Activated effector memory CD4-positive, alpha-beta T cell treated with anti-CD3 and anti-CD28 coated beads, Interleukin-2, amount 50 U/mL, for 16 hours (primary cell): ENCODE measurements at regions not wholly inside any gene's neighbourhood (a gene's known extent, or its start where the extent isn't known, plus 50 kb on each side); places are given as distances from the start of the nearest gene placed in this dataset.

Experiments
- DNase-seq: peaks from one replicate; pipeline ENCODE4 v3.0.0-alpha.2; 2020

DNA sequence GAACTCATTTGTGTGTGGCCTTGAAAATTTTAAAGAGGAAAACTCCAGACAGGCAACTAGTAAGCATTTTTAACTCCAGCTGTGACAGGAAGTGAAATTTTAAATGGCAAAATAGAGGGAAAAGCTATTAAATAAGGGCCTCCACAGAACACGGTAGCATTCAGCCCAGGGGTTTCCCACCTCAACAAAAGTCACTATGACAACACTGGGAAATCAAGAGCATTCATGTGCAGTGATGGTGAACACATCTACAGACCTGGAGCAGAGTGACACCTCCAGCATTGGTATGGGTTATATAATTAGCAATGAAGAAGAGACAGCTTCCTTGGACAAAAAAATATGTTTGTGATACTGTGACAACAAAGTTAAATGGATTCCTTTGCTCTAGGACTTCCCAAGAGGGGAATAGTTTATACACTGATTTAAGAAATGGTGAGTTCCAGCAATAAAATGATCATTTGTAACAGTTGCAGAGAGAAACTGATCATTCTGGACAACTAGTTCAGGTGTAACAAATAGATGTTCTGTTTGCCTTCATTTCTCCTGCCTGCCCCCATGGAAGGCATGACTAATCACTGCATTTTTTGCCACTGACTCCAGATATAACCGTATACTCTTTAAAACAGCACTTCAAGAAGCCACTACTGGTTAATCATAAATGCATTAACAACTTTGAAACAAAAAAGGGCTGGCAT is 93.3 kb upstream of the SLC44A1 start:
- DNase-seq = no peak

DNA sequence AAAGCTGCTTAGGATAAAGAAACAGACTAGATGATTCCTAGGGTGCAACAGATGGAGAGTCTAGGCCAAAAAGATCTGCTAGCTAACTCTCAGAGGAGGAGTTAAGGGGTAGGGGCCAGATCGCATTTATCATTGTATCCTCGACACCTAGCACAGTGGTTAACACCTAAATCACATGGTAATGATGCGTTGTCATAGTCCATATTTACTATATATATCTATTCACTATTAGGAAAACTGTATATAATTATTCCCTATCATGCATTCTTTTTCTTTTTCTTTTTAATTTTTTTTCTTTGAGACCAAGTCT is 92.8 kb upstream of the SLC44A1 start:
- no peak for DNase-seq

DNA sequence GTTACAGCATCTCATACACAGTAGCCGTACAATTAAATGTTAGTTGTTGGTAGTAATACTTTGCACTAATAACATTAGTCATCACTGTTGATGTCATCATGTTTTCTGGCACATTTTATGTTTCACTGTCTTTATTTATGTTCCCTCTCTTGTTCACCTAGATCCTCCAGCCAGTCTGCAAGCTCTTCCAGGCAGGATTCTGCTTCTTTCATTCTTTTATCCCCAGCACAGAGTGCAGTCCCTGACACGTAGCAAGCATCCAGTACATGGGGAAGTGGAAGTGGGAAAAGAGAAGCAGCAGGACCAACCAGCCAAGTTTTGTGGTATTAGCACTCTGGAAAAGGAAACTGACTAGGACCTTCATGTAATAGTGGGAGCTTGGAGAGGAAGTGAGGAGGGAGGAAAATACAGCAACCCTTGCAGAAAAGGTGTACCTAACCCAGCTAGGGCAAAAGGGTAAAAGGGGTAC is 89.7 kb upstream of the SLC44A1 start:
- no peak for DNase-seq

DNA sequence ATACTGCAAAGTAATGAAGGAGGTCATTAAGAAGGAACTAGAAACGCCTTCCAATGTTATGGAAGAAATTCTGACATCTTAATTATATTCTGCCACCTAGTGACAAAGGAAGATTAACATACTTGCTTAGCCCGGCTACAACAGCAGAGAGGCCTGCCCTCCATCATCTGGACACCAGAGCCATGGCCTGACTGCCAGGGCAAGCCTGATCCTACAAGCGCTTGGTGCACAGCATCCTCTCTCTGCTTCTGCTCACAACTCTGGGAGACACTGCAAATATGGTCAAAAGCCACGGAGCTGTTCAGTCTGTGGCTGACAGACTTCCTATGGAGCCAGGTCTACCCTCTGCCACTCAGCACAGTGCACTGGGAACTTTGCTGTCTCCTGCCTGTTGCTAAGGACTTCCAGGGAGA is 87.3 kb upstream of the SLC44A1 start:
- no peak for DNase-seq

DNA sequence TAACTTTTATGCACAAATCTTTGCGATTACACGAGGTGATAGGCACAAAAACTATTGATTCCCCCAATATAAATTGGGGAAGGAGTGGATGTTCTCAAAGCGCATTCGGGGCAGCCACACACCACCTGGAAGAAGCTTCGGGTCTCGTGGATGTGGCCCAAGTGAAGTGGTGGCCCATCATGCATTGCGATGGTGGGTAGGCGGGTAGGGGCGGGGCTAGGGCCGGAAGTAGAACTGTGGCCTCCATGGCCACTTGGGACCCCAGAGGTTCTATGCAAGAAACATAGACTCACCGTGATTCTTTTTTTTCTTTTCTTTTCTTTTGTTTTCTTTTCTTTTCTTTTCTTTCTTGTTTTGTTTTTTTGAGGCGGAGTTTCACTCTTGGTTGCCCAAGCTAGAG is 86.4 kb upstream of the SLC44A1 start:
- no peak for DNase-seq

DNA sequence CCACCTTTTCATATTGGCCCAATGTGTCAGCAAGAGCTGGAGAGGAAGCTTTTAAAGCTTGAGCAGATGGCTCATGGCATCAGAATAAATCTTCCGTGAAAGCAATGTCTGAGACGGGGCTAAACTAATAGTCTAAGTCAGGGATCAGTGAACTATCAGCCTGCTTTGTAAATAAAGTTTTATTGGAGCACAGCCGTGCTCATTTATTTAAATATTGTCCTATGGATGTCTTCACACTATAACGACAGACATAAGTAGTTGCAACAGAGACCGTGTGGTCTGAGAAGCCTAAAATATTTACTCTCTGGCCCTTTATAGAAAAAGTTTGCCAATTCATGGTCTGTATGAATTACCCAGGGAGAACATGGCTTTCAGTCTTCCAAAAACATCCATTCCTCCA is 85.6 kb upstream of the SLC44A1 start:
- no peak for DNase-seq

DNA sequence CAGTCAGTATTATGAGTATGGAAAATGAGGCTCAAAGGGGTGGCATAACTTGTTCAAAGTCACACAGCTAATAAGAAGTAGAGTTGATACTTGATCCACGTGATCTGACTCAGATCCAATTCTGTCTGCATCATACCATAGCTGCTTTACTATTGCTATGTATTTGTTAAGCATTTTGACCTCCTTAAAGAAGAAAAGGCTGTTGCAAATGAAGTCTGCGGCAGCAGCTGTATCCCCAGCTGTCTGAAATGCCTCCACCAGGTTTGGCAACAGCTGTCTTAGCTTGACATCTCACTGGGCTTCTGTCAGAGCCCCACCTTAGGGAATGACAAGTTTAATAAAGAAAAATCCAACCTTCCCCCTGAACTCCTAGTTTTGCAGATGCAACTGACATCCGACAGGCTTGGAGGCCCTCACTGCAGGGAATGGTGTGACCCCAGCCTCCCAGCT is 75.6 kb upstream of the SLC44A1 start:
- DNase-seq = no peak

DNA sequence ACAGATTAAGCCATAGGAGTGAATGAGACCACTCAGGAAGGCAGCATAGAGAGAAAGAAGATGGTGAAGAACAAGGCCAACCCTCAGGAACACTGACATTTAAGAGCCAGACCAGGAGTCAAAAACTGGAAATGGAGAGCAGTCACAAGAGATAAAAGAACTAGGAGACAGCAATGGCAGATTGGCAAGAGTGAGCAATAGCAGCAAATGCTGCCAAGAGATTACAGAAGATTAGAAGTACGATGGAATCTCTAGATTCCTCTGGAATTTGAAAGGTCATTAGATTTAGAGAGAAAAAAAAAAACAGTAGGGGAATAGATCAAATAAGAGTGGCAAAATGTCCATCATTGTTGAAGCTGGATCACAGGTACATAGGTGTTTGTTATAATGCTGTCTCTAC is 73.4 kb upstream of the SLC44A1 start:
- no peak for DNase-seq

DNA sequence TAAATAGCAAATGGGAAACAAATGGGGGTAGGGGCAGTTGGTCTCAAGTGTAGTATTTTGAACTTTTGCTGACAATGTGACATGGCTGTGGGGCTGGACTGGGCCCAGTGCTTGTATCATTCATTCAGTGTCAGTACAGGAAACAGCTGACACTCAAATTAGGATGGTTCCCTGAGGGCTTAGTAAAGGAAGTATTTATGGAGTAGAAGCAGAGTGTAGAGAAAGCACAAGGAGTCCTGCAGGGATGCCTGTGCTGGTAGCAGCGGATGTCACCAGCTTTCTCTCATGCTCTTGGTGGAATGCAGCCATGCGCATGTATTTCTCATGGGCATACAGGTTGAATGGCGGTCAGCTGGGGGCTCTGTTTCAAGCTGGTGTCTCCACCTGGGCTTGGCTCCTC is 72.9 kb upstream of the SLC44A1 start:
- DNase-seq = no peak

DNA sequence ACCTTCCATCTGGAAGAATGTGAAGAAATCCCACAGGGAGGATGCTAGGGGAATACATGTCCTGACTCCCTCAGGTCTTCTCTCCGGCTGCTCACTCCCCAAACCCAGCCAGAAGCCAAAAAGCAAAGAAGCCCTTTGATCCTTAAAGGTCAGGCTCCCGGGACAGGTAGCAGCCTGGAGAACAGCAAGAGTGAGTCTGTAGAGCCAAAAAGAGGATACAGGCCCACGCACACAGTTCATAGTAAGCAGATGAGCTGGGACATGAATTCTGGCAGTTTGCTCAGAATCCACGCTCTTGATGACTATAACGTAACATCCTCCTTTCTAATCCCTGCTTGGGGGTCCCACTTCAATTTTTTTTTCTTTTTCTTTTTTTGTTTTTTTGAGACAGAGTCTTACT is 72.0 kb upstream of the SLC44A1 start:
- no peak for DNase-seq

DNA sequence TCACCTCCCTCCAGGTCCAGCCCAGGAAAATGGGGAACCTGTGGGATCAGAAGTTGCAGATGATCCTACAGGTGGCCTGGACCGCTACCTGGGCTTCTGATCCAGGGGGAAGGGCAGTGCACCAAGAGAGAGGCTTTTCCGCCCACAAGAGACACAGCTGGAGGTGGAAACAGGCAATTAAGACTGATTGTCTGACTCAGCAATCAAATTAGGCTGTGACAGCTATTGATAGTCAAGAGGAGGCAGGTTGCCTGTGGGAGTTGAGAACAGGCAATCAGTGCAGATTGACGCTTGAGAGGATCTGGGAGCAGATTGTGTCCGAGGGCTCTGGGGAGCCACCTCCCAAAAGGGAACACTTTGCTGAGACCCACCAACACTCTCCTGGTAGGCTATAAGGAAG is 71.1 kb upstream of the SLC44A1 start:
- DNase-seq = no peak

DNA sequence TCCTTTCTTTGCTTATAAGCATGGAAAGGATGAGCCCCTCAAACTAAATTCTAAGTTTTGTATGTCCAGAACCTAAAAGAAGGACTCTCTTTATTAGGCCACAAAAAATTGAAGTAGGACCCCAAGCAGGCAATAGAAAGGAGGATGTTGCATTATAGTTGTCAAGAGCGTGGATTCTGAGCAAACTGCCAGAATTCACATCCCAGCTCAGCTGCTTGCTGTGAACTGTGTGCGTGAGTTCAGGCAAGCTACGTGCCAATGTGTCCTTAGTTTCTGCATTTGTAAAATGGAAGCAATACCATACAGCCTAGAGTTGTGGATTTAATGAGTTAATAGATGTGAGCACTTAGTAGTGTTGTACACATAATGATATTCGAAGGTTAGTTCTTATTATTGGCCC is 70.6 kb upstream of the SLC44A1 start:
- no peak for DNase-seq

DNA sequence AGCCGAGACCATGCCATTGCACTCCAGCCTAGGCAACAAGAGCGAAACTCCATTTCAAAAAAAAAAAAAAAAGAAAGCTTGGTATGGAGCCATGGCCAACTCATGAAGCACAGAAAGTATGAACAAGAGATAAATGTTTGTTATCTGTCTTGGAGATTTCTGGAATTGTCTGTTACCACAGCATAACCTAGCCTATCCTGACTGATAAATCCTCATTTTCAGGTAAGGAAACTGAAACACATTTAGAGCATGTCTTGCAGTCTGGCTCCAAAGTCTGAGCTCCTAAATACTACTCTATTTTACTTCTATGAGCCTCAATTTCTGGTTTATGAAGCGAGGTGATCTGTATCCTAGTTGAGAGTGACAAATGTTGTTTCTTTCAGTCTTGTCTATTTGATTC is 68.3 kb upstream of the SLC44A1 start:
- no peak for DNase-seq

DNA sequence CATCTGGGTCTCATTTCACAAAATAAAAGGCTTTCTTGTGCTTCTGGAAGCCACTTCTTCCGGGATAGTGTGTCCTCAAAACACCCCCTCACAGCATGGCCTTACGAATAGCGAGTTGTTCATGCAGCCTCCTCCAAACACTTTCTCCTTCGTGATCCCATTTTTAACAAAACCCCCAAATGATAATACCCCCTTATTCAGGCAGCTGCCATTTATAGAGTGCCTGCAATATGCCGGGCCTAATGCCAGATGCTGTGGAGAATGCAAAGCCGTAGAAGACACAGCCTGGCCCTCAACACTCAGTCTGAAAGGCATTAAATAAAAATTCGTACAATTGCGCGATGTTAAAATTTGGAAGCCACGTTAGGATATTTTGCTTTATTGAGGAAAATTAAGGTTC is 66.4 kb upstream of the SLC44A1 start:
- no peak for DNase-seq

DNA sequence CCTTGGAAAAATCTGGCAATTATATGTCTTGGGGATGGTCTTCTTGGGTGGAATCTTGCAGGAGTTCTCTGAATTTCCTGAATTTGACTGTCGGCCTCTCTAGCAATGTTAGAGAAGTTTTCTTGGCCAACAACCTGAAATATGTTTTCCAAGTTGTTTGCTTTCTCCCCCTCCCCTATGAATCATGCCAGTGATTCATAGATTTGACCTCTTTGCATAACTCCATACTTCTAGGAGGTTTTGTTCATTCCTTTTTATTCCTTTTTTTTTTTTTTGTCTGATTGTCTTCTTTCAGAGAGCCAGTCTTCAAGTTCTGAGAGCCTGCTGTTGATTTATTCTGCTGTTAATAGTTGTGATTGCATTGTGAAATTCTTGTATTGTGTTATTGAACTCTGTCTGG is 56.7 kb upstream of the SLC44A1 start:
- DNase-seq = no peak

DNA sequence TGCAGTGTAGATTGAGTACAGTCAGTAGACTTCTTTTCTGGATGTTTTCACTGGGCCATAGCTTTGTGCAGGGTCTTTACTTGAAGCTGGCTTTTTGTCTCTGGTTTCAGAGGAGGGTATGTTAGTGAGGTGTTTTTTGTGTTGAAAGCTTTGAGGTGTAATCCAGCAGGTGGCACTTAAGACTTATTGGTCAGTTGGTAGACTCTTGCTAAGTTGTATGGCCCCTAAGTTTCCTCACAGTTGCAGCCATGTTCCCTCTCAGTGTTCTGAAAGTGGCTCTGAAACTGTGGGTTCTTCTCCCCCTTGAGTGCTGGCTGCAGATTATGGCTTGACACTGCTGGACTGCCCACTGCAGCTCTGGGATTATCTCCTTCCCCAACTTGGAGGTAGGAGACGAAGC is 55.7 kb upstream of the SLC44A1 start:
- no peak for DNase-seq

DNA sequence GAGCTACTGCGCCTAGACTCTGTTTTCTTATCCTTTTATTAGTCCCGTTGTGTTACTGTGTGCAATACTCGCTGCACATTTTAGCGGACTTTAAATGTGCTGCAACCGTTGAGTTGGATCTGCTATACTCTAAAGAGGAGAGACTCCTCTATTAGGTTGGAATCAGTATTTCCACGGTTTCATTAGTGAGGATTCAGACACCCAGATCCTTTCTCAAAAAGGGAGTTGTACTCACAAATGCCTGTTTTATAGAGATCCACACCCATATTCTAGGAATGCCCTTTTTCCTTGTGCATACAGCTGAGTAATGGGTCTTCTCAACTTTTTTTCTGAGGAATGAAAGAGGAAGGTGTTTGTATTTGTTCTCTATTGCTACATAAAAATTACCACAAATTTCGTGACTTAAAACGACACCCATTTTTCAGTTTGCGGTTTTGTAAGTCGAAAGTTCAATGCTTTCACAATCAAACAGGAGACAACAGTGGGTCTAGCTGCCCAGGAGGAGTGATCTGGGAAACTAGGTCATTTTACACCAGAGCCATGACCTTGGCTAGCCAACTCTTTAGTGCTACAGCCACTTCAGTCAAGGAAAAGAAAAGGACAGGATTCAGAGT is 52.8 kb upstream of the SLC44A1 start:
- no peak for DNase-seq

DNA sequence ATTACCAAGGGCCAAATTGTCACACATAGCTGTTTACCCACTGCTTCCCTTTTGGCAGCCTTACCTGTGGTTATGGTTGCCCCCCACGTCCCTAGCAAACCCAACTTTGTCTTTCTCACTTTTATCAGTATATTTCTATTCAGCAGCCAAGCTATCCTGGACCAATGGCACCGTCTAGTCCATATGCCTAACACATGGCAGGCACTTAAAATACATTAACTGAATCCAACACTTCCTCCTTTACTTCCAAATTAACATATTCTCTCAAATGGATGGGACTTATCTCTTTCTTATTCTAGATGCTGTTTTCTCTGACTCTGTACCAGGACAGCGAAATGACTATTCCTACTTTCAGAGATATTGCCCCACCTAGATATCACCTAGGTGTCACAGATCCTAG is 50.9 kb upstream of the SLC44A1 start:
- no peak for DNase-seq

DNA sequence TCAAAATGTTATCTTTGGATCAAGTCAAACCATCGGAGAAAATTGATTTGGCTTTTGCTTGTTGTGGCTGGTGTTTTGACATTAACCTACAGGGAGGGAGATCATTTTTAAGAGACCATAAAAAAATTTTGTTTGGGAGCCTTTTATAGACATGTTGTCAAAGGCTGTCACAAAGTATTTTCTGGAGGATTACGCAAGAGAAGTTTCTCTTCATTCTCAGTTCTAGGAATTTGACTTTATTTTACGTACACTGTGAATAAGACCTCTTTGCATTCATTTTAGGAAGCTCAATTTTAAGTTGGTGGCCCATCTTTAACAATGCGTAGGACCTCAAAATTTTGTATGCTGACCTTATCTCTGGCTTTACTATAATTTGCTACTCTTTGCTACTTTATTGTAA is 50.2 kb upstream of the SLC44A1 start:
- no peak for DNase-seq
